Activated CD4-positive, alpha-beta T cell treated with anti-CD3 and anti-CD28 coated beads for 36 hours (primary cell): ENCODE measurements at regions not wholly inside any gene's neighbourhood (a gene's known extent, or its start where the extent isn't known, plus 50 kb on each side); places are given as distances from the start of the nearest gene placed in this dataset.

Source experiments
- ATAC-seq: fragments of 200-7000 bp; cut with Tn5 transposase; one replicate; pipeline ENCODE4 v1.10.0; 2021; ENCODE audit warnings: mild to moderate bottlenecking, moderate library complexity
- CTCF ChIA-PET: fragments of 350-600 bp; sonication (Branson Sonifier 250); formaldehyde crosslinking; loops from one replicate; lab custom pipeline; 2021; ENCODE audit warnings: antibody characterized with exemption; lab: Charles Lee
- POLR2A ChIA-PET: fragments of 350-600 bp; sonication (Branson Sonifier 250); formaldehyde crosslinking; loops from one replicate; lab custom pipeline; 2021; ENCODE audit warnings: antibody characterized with exemption, inconsistent platforms; lab: Charles Lee
- DNase-seq: peaks from one replicate; pipeline ENCODE4 v3.0.0-alpha.2; 2020
- H3K27ac Mint-ChIP-seq: one replicate; pipeline ENCODE4 v1.8.0; 2021; ENCODE audit warnings: mixed read lengths
- H3K27me3 Mint-ChIP-seq: one replicate; pipeline ENCODE4 v1.8.0; 2021; ENCODE audit warnings: mixed read lengths
- H3K36me3 Mint-ChIP-seq: one replicate; pipeline ENCODE4 v1.8.0; 2021; ENCODE audit warnings: low read depth, mixed read lengths
- H3K4me1 Mint-ChIP-seq: one replicate; pipeline ENCODE4 v1.8.0; 2021; ENCODE audit warnings: mixed read lengths
- H3K4me3 Mint-ChIP-seq: one replicate; pipeline ENCODE4 v1.8.0; 2021; ENCODE audit warnings: mild to moderate bottlenecking, moderate library complexity, mixed read lengths
- H3K9me3 Mint-ChIP-seq: one replicate; pipeline ENCODE4 v1.8.0; 2021; ENCODE audit warnings: low read depth, mixed read lengths
- intact Hi-C, 2 experiments: fragments of 100-400 bp; cut with DNase I in 1 of 2; cut with micrococcal nuclease in 1 of 2; formaldehyde crosslinking; loops; one replicate each; pipeline versions ENCODE4 v1.14.2 to v1.15.1; 2022 to 2024; cut with DNase I, micrococcal nuclease

DNA sequence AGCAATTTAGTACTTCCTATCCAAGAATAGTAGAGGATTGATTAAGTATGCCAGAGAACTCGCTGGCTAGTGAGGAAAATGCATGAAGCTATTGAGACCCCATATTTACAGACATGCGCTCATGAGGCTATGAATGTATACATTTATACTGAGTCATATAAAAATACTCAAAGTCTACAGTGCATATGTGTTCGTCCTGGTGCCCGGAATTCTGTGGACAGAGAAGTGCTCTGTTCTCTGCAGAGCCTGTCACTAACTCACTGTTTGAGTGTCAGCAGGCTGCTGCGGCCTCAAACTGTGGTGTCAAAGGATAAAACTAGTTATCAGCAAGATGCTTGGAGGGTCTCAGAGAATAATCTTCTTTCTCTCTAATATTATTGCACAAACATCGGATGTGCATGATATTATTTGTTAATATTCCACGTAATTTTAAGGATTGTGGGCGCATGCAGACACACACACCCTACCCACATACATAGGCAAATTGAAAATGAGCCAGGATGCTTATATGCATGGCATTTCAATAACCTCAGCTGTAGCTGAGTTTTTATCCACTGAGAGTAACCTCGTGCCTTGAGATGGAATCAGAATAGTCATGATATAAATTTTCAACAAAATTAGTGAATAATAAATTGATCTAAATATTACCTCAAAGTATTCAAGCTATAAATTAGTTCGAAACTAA lies 50.0 kb upstream of the TSC22D2 start:
- H3K4me3 Mint-ChIP-seq, result no peak overlapping the region
- ChIA-PET CTCF (no interaction called here), POLR2A (interaction anchor here (0.5 kb wide), 1 partner anchor 166 kb away, joined by 11 read pairs; no protein-coding TSS in a partner anchor)
- H3K27ac Mint-ChIP-seq, result no peak overlapping the region
- H3K36me3 Mint-ChIP-seq, result no peaks in the 10 kb centered on the region
- no peaks in the 10 kb centered on the region for H3K4me1 Mint-ChIP-seq
- no peak for ATAC-seq
- H3K9me3 Mint-ChIP-seq, result no peaks in the 10 kb centered on the region
- intact Hi-C loops, result no loop called here
- H3K27me3 Mint-ChIP-seq, result no peaks in the 10 kb centered on the region
- no peak for DNase-seq

DNA sequence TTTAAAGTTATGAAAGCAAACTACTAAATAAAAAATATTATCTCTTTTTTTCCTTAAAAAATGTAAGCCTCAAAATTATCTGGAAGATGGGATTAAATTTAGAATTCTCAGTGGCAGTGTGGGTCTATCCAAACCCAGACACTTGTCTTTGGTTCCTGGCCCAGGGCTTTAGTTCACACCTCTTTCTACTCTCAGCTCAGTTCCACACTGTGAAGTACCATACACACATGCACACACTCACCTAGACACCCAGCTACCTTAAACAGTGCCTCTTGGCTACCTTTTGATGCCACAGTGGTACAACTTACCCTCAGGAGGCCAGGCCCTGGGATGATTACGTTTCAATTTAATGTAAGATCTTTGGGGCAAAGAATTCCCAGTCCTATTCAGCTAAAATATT lies 51.0 kb upstream of the TSC22D2 start:
- ATAC-seq (no peak), DNase-seq (no peak)
- Mint-ChIP-seq H3K27ac (no peak overlapping the region), H3K27me3 (no peaks in the 10 kb centered on the region), H3K9me3 (no peaks in the 10 kb centered on the region), H3K4me3 (no peak overlapping the region), H3K36me3 (no peaks in the 10 kb centered on the region), H3K4me1 (no peaks in the 10 kb centered on the region)
- POLR2A ChIA-PET, result no interaction called here
- intact Hi-C loops, result no loop called here
- CTCF ChIA-PET, result no interaction called here

DNA sequence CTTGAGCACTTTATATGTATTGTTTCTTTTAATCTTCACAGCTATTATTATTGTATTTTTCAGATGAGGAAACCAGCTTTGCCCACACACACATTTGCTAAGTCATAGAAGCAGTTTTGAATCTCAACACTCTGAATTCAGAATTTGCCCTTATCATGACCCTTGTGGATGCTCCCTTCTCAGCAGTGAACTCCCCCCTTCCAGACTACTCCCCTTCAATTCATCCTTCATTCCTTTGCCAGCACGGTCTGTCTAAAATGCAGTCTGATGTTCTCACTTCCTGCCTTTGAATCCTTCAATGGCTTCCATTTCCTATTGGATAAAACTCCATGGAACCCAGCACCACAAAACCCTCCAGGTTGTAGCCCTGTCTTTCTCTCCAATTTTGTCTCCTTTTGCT lies 52.5 kb upstream of the TSC22D2 start:
- no peaks in the 10 kb centered on the region for H3K9me3 Mint-ChIP-seq
- H3K4me3 Mint-ChIP-seq, result no peak overlapping the region
- intact Hi-C loops, result no loop called here
- ATAC-seq, result no peak
- DNase-seq, result no peak
- no peaks in the 10 kb centered on the region for H3K36me3 Mint-ChIP-seq
- no peaks in the 10 kb centered on the region for H3K27me3 Mint-ChIP-seq
- ChIA-PET POLR2A (interaction anchor here (1.1 kb wide), 1 partner anchor 9 kb away, joined by 3 read pairs; no protein-coding TSS in a partner anchor), CTCF (interaction anchor here (0.7 to 1.0 kb wide), 2 partner anchors 38 to 388 kb away, joined by 3 read pairs; no protein-coding TSS in a partner anchor)
- H3K4me1 Mint-ChIP-seq, result no peaks in the 10 kb centered on the region
- H3K27ac Mint-ChIP-seq, result no peak overlapping the region

DNA sequence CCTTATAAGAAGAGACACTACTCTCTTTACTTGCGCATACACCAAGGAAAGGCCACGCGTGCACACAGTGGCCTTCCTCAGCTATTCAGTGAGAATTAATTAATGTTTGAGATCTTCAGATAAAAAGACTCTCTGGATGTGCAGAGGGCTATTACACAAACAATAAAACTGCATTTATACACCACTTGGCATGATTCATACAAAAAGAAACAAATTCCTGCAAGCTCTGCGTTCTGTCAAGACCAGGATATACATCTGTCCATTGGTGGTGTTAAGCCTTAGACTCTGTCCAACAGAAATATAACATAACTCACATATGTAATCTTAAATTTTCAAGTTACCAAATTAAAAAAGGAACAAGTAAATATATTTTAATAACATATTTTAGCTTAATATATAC lies 55.2 kb upstream of the TSC22D2 start:
- Mint-ChIP-seq H3K36me3 (no peaks in the 10 kb centered on the region), H3K9me3 (no peaks in the 10 kb centered on the region), H3K27me3 (peaks cover 2% of the 10 kb centered on the region), H3K4me3 (no peak overlapping the region), H3K27ac (no peak overlapping the region), H3K4me1 (peaks cover 5% of the 10 kb centered on the region)
- DNase-seq (no peak), ATAC-seq (no peak)
- POLR2A ChIA-PET, result no interaction called here
- intact Hi-C loops, result no loop called here
- CTCF ChIA-PET, result no interaction called here

DNA sequence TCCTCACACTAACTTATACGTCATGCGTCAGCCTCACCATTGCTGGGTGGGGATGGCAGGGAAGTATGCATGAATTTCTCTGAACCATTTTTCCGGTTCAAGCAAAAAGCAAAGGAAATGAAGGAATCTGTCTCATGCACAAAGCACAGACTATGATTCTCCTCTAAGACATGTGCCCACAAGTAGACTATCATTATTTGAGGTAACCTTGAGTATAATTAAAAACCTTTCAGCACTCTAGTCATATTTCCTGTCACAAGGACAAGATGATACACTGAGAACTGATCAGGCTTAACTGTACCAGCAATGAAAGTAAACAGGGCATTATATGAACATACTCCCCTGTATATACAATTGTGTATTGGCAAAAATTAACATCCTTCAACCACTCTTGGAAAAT lies 56.7 kb upstream of the TSC22D2 start:
- ChIA-PET CTCF (no interaction called here), POLR2A (no interaction called here)
- H3K4me3 Mint-ChIP-seq, result no peak overlapping the region
- peaks cover 5% of the 10 kb centered on the region for H3K4me1 Mint-ChIP-seq
- no peaks in the 10 kb centered on the region for H3K9me3 Mint-ChIP-seq
- no peaks in the 10 kb centered on the region for H3K36me3 Mint-ChIP-seq
- peaks cover 4% of the 10 kb centered on the region for H3K27me3 Mint-ChIP-seq
- no peak for ATAC-seq
- no peak overlapping the region for H3K27ac Mint-ChIP-seq
- intact Hi-C loops, result no loop called here
- no peak for DNase-seq

DNA sequence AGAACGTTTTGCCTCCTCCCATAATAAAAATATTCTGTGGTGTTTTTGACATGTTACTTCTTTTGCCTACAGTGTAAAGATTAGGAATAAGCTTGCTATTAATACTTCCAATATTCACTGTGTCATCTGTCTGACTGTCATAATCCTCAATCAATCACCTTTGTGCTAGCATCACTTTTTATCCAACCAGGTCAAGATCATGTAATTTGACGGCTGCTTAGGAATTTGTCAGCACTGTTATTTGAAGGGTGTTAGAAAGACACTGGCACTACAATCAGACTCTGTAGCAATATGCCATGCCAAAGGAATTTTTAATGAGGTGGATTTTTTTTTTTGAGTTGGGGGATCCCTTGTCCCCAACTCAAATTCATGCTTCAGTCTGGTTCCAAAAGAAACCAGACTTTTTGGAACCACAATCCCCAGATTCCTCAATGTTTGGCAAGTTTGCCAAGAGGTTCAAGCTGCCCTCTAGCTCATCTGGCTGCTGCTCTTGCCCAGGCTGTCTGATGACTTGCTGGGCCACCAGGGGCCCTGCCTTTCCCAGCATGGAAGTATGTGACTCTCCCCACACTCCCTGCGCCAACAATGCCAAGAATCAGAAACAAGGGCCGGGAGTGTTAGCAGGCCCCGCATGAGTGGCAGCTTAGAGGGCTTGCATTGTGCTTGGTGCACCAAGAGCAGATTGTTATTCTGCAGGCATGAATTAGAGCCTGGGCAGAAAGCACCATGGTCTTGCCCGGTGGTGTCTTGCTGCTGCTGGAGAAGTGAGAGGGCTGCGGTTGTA lies 58.6 kb upstream of the TSC22D2 start:
- DNase-seq, result no peak
- peaks cover 5% of the 10 kb centered on the region for H3K4me1 Mint-ChIP-seq
- H3K4me3 Mint-ChIP-seq, result no peak overlapping the region
- no peaks in the 10 kb centered on the region for H3K9me3 Mint-ChIP-seq
- no peak overlapping the region for H3K27ac Mint-ChIP-seq
- ChIA-PET CTCF (interaction anchor here (0.6 to 1.6 kb wide), 5 partner anchors 15 to 78 kb away, joined by 3 to 4 read pairs (median 3); no protein-coding TSS in a partner anchor), POLR2A (interaction anchor here (0.7 kb wide), 1 partner anchor 41 kb away, joined by 3 read pairs; no protein-coding TSS in a partner anchor)
- H3K36me3 Mint-ChIP-seq, result no peaks in the 10 kb centered on the region
- intact Hi-C loops, result no loop called here
- peaks cover 6% of the 10 kb centered on the region for H3K27me3 Mint-ChIP-seq
- no peak for ATAC-seq

DNA sequence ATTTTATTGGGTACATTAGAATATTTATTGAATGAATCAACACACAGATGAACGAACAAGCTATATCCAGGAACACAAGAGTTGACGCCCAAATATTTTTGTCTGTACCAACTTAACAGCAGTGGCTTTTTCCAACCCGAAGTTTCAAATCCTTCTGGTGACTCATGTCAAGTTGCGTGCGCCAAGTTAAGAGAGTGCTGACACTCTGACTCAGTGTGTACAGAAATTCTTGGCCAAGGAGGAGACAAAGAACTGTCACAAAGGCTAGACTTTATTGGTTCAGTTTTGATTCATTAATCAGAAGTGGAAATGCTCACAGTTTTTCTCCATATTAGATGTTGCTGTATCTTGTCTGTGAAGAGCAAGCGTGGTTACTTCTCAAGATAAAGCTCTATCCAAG lies 59.6 kb upstream of the TSC22D2 start:
- peak; percentile 84 for ATAC-seq
- no peak overlapping the region for H3K27ac Mint-ChIP-seq

DNA sequence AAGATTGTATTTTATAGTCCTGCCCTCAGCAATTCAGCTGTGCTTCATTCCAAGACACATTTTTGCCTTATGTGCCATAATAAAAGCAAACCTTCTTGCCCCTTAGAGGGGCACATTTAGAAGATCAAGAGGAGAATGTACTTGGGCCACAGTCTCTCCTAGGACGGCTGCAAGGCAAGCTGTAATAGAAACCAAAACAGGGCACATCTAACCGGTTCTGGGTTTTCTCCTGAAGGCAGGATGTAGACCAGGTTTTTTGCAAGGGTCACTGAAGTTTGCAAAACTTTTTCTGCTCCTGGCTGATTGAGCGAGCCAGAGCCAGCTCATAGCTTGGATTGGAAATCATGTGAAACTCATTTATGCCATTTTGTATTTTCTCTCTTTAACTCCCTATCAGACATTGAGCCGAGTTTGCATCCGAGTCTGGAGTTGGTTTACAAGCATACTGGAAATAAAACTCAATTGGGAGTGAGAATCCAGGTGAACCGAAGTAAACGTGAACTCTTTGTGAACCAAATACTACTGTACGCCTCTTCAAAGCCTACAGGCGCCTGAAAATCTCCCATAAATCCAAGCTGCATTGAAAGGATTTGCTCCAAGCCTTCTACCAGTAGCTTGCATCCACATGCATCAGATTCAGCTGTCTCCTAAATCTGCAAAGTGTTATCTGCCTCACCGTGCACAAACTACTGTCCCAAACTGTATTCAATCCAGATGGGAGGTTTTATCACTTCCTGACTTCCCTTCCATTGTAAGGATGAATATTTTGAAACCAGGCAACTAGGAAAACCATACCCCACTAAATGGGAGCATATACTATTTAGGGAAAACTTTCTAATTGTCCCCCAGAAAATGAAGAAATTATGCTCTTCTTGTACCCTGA lies 60.9 kb upstream of the TSC22D2 start:
- ATAC-seq (no peak), DNase-seq (no peak)
- Mint-ChIP-seq H3K36me3 (no peaks in the 10 kb centered on the region), H3K4me3 (no peak overlapping the region), H3K4me1 (peaks cover 5% of the 10 kb centered on the region), H3K27me3 (peaks cover 6% of the 10 kb centered on the region), H3K9me3 (no peaks in the 10 kb centered on the region), H3K27ac (no peak overlapping the region)
- ChIA-PET POLR2A (interaction anchor here (0.7 kb wide), 1 partner anchor 8 kb away, joined by 3 read pairs; no protein-coding TSS in a partner anchor), CTCF (interaction anchor here (1.1 kb wide), 1 partner anchor 57 kb away, joined by 3 read pairs; no protein-coding TSS in a partner anchor)
- intact Hi-C loops, result no loop called here

More for the DNA sequence above, 59.6 kb upstream of the TSC22D2 start:
- no peaks in the 10 kb centered on the region for H3K9me3 Mint-ChIP-seq
- DNase-seq, result no peak
- no peak overlapping the region for H3K4me3 Mint-ChIP-seq
- peaks cover 5% of the 10 kb centered on the region for H3K4me1 Mint-ChIP-seq
- intact Hi-C loops, result no loop called here
- H3K27me3 Mint-ChIP-seq, result peaks cover 6% of the 10 kb centered on the region
- POLR2A ChIA-PET, result no interaction called here
- CTCF ChIA-PET, result interaction anchor here (0.9 to 1.6 kb wide), 3 partner anchors 63 to 77 kb away, joined by 3 read pairs; no protein-coding TSS in a partner anchor
- H3K36me3 Mint-ChIP-seq, result no peaks in the 10 kb centered on the region

DNA sequence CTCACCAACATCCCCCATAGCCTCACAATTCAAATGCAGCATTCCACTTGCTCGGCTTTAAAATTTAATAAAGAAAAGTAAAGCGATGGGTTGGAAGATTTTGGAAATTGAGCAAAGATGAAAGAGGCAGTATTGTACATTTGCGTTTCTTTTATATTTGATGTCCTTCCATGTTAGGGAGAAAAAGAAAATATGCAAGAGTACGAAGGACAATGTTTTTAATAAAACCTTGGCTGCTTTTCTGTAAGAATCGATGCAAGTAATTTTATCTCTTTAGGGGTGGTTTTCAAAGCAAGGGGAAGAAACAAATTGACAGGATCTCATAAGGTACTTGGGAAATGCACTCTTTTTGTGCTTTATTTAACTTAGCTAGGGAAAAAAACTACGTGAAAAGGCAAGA lies 61.8 kb upstream of the TSC22D2 start:
- ATAC-seq, result no peak
- DNase-seq, result no peak
- Mint-ChIP-seq H3K4me1 (peaks cover 5% of the 10 kb centered on the region), H3K4me3 (no peak overlapping the region), H3K9me3 (no peaks in the 10 kb centered on the region), H3K27ac (no peak overlapping the region), H3K27me3 (peaks cover 6% of the 10 kb centered on the region), H3K36me3 (no peaks in the 10 kb centered on the region)
- ChIA-PET CTCF (interaction anchor here (1.1 kb wide), 1 partner anchor 58 kb away, joined by 3 read pairs; no protein-coding TSS in a partner anchor), POLR2A (interaction anchor here (0.7 kb wide), 1 partner anchor 9 kb away, joined by 3 read pairs; no protein-coding TSS in a partner anchor)
- intact Hi-C loops, result no loop called here

DNA sequence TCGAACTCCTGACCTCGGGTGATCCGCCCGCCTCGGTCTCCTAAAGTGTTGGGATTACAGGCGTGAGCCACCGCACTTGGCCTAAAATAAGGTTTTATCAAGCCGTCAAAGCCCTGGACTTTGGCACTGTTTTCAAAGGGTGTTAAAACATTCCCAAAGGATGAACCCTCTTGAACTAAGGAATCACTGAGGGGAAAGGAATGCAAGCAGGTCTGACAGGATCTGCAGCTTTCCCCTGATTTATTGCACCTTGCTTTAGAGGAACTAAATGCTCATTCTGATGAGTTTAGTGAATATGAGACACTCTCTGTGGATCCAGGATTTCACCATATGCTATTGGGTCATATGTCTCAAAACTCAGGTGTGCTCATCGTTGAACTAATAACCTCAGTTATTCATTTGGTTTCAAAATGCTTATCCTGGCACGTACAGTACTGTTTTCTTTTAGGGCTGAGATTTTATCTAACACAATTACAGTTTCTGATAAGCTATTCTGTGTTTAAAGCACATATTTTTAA lies 63.0 kb upstream of the TSC22D2 start:
- Mint-ChIP-seq H3K36me3 (no peaks in the 10 kb centered on the region), H3K4me1 (peaks cover 5% of the 10 kb centered on the region), H3K27ac (no peak overlapping the region), H3K27me3 (peaks cover 6% of the 10 kb centered on the region), H3K9me3 (no peaks in the 10 kb centered on the region), H3K4me3 (no peak overlapping the region)
- CTCF ChIA-PET, result no interaction called here
- ATAC-seq (no peak), DNase-seq (no peak)
- intact Hi-C loops, result no loop called here
- POLR2A ChIA-PET, result no interaction called here
